Lung (tissue), 11 donors: ENCODE measurements at regions not wholly inside any gene's neighbourhood (a gene's known extent, or its start where the extent isn't known, plus 50 kb on each side); places are given as distances from the start of the nearest gene placed in this dataset.

Experiments
- ATAC-seq: fragments of 200-7000 bp; cut with Tn5 transposase; one replicate; pipeline ENCODE4 v1.9.1; 2020; ENCODE audit warnings: moderate number of reproducible peaks; ENCODE audit not compliant: insufficient read depth, low FRiP score
- DNase-seq, 3 donors: peaks; one replicate each; pipeline ENCODE4 v3.0.0-alpha.2; 2013 to 2017
- H3K27ac ChIP-seq, 2 donors: one replicate each; pipeline ENCODE4 v1.5.1; 2013; ENCODE audit warnings: mild to moderate bottlenecking in 2 of 2, moderate library complexity in 2 of 2, control low read depth in 1 of 2, inconsistent platforms in 1 of 2, low read depth in 1 of 2, low read length in 1 of 2
- H3K27me3 ChIP-seq, 3 donors: one replicate each; pipeline ENCODE4 v1.5.1; 2013; ENCODE audit warnings: low read length in 2 of 3; ENCODE audit not compliant: control insufficient read depth in 3 of 3, insufficient read depth in 3 of 3
- H3K36me3 ChIP-seq, 4 donors: one replicate each; pipeline ENCODE4 v1.5.1; 2013; ENCODE audit warnings: low read length in 4 of 4, mild to moderate bottlenecking in 1 of 4, moderate library complexity in 1 of 4; ENCODE audit not compliant: control insufficient read depth in 4 of 4, insufficient read depth in 4 of 4
- H3K4me1 ChIP-seq, 5 donors: one replicate each; pipeline ENCODE4 v1.5.1; 2013; ENCODE audit warnings: low read length in 5 of 5, mild to moderate bottlenecking in 2 of 5, moderate library complexity in 1 of 5; ENCODE audit not compliant: control insufficient read depth in 5 of 5, insufficient read depth in 5 of 5
- H3K4me3 ChIP-seq: one replicate; pipeline ENCODE4 v1.5.1; 2013; ENCODE audit warnings: mild to moderate bottlenecking, control low read depth, moderate library complexity
- H3K9ac ChIP-seq, 2 donors: one replicate each; pipeline ENCODE4 v1.5.1; 2013; ENCODE audit warnings: low read length in 2 of 2, control low read depth in 1 of 2; ENCODE audit not compliant: insufficient read depth in 1 of 2
- H3K9me3 ChIP-seq, 4 donors: one replicate each; pipeline ENCODE4 v1.5.1; 2013; ENCODE audit warnings: low read length in 3 of 4, mild to moderate bottlenecking in 1 of 4, moderate library complexity in 1 of 4; ENCODE audit not compliant: control insufficient read depth in 4 of 4, insufficient read depth in 3 of 4
- WGBS, 2 donors: extraction: QIAGEN DNeasy Blood & Tissue Kit; methylation state at CpG; one replicate each; pipeline ENCODE4 v1.1.7; 2013; 5-methylcytosine and 5-hydroxymethylcytosine counted together
- TF ChIP-seq, protein P1 (sequence below): IDR thresholded peaks from 2 replicates; pipeline ENCODE4 v1.5.1; 2012; ENCODE audit warnings: mild to moderate bottlenecking; ENCODE audit errors: control extremely low read depth, extremely low read depth
- donor health status: control.
- donor health status: control.
- donor health status: Bipolar disorder and iron deficiency.
- donor health status: healthy.
- donor health status: DM: yes; HTN: yes; CAD: no.

DNA sequence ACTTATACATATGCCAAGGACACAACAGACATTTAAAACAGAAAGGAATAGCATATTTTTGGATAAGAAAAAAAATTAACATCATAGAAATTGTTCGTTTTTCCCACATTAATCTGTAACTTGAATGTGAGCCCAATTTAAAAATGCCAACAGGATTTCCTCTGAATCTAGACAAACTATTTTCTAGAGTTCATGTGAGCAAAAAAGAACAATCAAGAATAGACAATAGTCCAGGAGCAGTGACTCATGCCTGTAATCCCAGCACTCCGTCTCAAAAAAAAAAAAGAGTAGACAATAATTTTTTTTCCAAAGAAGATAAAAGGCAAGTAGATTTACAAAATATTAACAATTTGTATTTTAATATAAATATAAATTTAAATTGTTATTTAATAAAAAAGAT is 73.7 kb upstream of the DUSP21 start:
- Histone ChIP-seq H3K27me3 (no peaks in the 10 kb centered on the region), H3K4me3 (no peak overlapping the region), H3K36me3 (no peaks in the 10 kb centered on the region), H3K4me1 (no peaks in the 10 kb centered on the region), H3K9me3 (no peaks in the 10 kb centered on the region), H3K27ac (no peak overlapping the region), H3K9ac (no peak overlapping the region)
- TF ChIP-seq, protein P1, sequence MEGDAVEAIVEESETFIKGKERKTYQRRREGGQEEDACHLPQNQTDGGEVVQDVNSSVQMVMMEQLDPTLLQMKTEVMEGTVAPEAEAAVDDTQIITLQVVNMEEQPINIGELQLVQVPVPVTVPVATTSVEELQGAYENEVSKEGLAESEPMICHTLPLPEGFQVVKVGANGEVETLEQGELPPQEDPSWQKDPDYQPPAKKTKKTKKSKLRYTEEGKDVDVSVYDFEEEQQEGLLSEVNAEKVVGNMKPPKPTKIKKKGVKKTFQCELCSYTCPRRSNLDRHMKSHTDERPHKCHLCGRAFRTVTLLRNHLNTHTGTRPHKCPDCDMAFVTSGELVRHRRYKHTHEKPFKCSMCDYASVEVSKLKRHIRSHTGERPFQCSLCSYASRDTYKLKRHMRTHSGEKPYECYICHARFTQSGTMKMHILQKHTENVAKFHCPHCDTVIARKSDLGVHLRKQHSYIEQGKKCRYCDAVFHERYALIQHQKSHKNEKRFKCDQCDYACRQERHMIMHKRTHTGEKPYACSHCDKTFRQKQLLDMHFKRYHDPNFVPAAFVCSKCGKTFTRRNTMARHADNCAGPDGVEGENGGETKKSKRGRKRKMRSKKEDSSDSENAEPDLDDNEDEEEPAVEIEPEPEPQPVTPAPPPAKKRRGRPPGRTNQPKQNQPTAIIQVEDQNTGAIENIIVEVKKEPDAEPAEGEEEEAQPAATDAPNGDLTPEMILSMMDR, result no peak
- DNase-seq, result no peak
- 60 to 81% methylated on average over 2 of the region's 2 CpGs for WGBS, 2 donors
- no peak for ATAC-seq

GRCh38 chrX:44767308-44767707 is 76.5 kb upstream of the DUSP21 start:
- Histone ChIP-seq H3K4me1 (no peaks in the 10 kb centered on the region), H3K27me3 (peaks cover 0 to 3% (median 0%) of the 10 kb centered on the region in 3 donors), H3K9ac (no peak overlapping the region), H3K36me3 (no peaks in the 10 kb centered on the region), H3K4me3 (no peak overlapping the region), H3K27ac (no peak overlapping the region), H3K9me3 (no peaks in the 10 kb centered on the region)
- no peak for DNase-seq
- ATAC-seq, result no peak
- WGBS, 2 donors, result 79% methylated on average over 5 of the region's 5 CpGs
- TF ChIP-seq, protein P1, result no peak

DNA sequence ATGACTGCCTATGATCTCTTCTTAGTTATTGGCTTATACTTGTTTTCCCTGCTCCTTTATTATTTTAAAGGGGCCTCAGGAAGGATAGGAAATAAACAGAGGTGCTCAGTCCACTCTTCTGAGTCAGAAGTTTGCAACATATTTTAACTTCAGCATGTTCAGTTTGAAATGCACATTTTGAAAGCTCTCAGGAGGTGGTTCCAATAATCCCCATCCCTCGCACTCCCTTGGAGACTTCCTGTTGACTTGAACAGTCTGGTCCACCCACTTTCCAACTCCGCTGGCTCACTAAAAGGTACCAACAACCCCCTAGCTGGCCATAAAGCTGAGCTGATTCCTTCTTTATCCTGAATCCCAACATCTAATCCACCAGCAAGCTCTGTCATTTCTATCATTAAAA is 78.3 kb upstream of the DUSP21 start:
- Histone ChIP-seq H3K27me3 (peaks cover 0 to 9% (median 0%) of the 10 kb centered on the region in 3 donors), H3K36me3 (no peaks in the 10 kb centered on the region), H3K27ac (no peak overlapping the region), H3K4me3 (no peak overlapping the region), H3K4me1 (no peaks in the 10 kb centered on the region), H3K9me3 (no peaks in the 10 kb centered on the region), H3K9ac (no peak overlapping the region)
- whole genome bisulfite sequencing, 2 donors, result 54 to 73% methylated on average over 2 of the region's 2 CpGs
- no peak for DNase-seq
- ATAC-seq, result no peak
- TF ChIP-seq, protein P1, result no peak

DNA sequence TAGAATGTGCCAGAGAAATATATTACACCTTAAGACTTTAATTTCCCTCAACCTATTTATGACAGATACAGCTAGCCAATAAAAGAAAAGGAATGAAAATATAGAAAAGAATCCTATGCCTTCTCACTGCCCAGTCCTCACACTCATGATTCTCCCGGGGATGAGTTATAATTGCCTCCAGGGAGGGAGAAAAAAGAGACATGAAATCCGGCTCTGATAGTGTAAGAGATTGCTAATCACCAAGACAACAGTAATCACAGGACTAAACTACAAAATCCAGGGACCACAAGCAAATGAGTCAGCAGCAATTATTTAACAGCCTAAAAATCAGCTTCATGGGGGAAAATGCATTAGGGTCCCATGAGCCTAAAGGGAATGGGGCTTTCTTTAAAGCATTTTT is 95.9 kb upstream of the DUSP21 start:
- Histone ChIP-seq H3K36me3 (no peaks in the 10 kb centered on the region), H3K27me3 (peaks cover 0 to 20% (median 0%) of the 10 kb centered on the region in 3 donors), H3K9me3 (no peaks in the 10 kb centered on the region), H3K4me3 (no peak overlapping the region), H3K27ac (no peak overlapping the region), H3K4me1 (no peaks in the 10 kb centered on the region), H3K9ac (no peak overlapping the region)
- TF ChIP-seq, protein P1, result no peak
- ATAC-seq (no peak), DNase-seq (peak in 1 of 3 donors; percentile 6)
- WGBS, 2 donors, result 56 to 60% methylated on average over 2 of the region's 2 CpGs
